ENCODE measurements at regions not wholly inside any gene's neighbourhood (a gene's known extent, or its start where the extent isn't known, plus 50 kb on each side); places are given as distances from the start of the nearest gene placed in this dataset.

GRCh38 chr7:52555805-52556204, 479.6 kb upstream of the POM121L12 start:
- Histone ChIP-seq H3K27ac (ENCODE audit: low read depth, low read length) (no peak overlapping the region), H4K8ac (ENCODE audit: extremely low read depth, insufficient read depth, low read length) (no peak overlapping the region), H3K4me3 (ENCODE audit: extremely low read depth in 1 of 4, insufficient read depth in 2 of 4, low read depth in 3 of 4, low read length in 4 of 4) (no peak overlapping the region), H3K79me2 (ENCODE audit: control insufficient read depth in 1 of 2, insufficient read depth in 2 of 2, low read length in 2 of 2) (no peaks in the 10 kb centered on the region), H2AFZ (ENCODE audit: low read length) (0 out of 2 replicates have a peak overlapping the region, but pooled peaks have one; percentile 34), H3K4me2 (ENCODE audit: insufficient read depth in 1 of 2, low read depth in 2 of 2, low read length in 2 of 2) (no peak overlapping the region), H3K79me1 (ENCODE audit: low read depth, low read length) (no peaks in the 10 kb centered on the region), H3K4ac (replicated peaks; ENCODE audit: insufficient read length, low read depth, low read length) (no peak overlapping the region), H2BK5ac (ENCODE audit: low read depth, low read length) (no peak overlapping the region), H2AK5ac (ENCODE audit: low read depth, low read length) (no peak overlapping the region), H2BK12ac (ENCODE audit: low read depth, low read length) (no peak overlapping the region), H3K56ac (replicated peaks; ENCODE audit: insufficient read length, low read depth, low read length) (no peak overlapping the region), H4K5ac (ENCODE audit: insufficient read length, low read depth, low read length) (no peak overlapping the region), H3K23ac (ENCODE audit: insufficient read length) (no peak overlapping the region), H3K9me3 (ENCODE audit: insufficient read depth in 2 of 2, low read depth in 1 of 2, low read length in 1 of 2) (no peaks in the 10 kb centered on the region), H3K4me1 (replicated peaks in 1 of 4; ENCODE audit: control insufficient read depth in 3 of 4, insufficient read depth in 4 of 4, low read length in 3 of 4) (no peaks in the 10 kb centered on the region), H2BK120ac (replicated peaks; ENCODE audit: low read depth, low read length) (no peak overlapping the region), H3K27me3 (replicated peaks in 1 of 4; ENCODE audit: control insufficient read depth in 3 of 4, extremely low read depth in 1 of 4, insufficient read depth in 3 of 4, low read length in 3 of 4) (no peaks in the 10 kb centered on the region), H4K20me1 (replicated peaks in 1 of 2; ENCODE audit: control insufficient read depth in 1 of 2, insufficient read depth in 2 of 2, low read length in 2 of 2) (no peaks in the 10 kb centered on the region), H3K23me2 (ENCODE audit: low read depth, low read length) (no peaks in the 10 kb centered on the region; the same call in 1 of the 2 replicates), H2BK20ac (ENCODE audit: low read length) (no peak overlapping the region), H3K36me3 (ENCODE audit: control insufficient read depth in 2 of 4, insufficient read depth in 4 of 4, low read length in 3 of 4) (no peaks in the 10 kb centered on the region), H3K9ac (replicated peaks in 1 of 4; ENCODE audit: extremely low read depth in 1 of 4, low read depth in 3 of 4, low read length in 3 of 4) (no peak overlapping the region), H3K18ac (ENCODE audit: extremely low read depth, low read length) (no peak overlapping the region), H3K14ac (ENCODE audit: insufficient read length) (no peak overlapping the region), H4K91ac (replicated peaks; ENCODE audit: insufficient read length, low read length) (no peak overlapping the region), H2BK15ac (ENCODE audit: low read length) (no peak overlapping the region)
- DNase-seq (ENCODE audit: low read depth in 1 of 2, low spot score in 2 of 2) (no peak), FAIRE-seq (no peak)
- ChIA-PET POLR2A (ENCODE audit: partially characterized antibody) (no interaction called here), CTCF (ENCODE audit: partially characterized antibody) (no interaction called here)
- WGBS, 2 experiments (ENCODE audit: extremely low coverage in 1 of 2, insufficient coverage in 1 of 2, insufficient read length in 1 of 2, insufficient replicate concordance in 2 of 2, low coverage in 1 of 2, low lambda C conversion rate in 2 of 2, missing lambda C conversion rate in 1 of 2), result 80% methylated on average over 4 of the region's 4 CpGs; no CpG with 5 or more reads in 1 of the 2 experiments
- no peak for TF ChIP-seq BCL11A (IDR thresholded peaks at IDR 0.05; ENCODE audit: low read depth in 2 of 2, low read length in 2 of 2)
- no peak for TF ChIP-seq CBX5 (IDR thresholded peaks at IDR 0.05; ENCODE audit: low read depth, low read length)
- TF ChIP-seq CBX8 (IDR thresholded peaks at IDR 0.05; ENCODE audit: borderline replicate concordance, low read depth, low read length), result no peak
- TF ChIP-seq KDM5A (IDR thresholded peaks at IDR 0.05; ENCODE audit: low read length), result no peak
- no peak for TF ChIP-seq CREB1 (IDR thresholded peaks at IDR 0.05)
- no peak for TF ChIP-seq SUZ12 (IDR thresholded peaks at IDR 0.05; ENCODE audit: low read length)
- TF ChIP-seq CTCF (IDR thresholded peaks at IDR 0.05; ENCODE audit: control extremely low read depth in 1 of 3, insufficient read depth in 1 of 3, low read depth in 1 of 3, low read length in 3 of 3), result no peak
- no peak for TF ChIP-seq MAFK (IDR thresholded peaks at IDR 0.05; ENCODE audit: low read depth, low read length)
- TF ChIP-seq HDAC6 (IDR thresholded peaks at IDR 0.05; ENCODE audit: low read depth, low read length), result no peak
- TF ChIP-seq SIN3A (conservative IDR thresholded peaks at IDR 0.05 in 1 of 2, IDR thresholded peaks at IDR 0.05 in 1 of 2; ENCODE audit: low read depth in 1 of 2, low read length in 2 of 2), result no peak

Measured in H1 (cell line).